ENCODE measurements at regions not wholly inside any gene's neighbourhood (a gene's known extent, or its start where the extent isn't known, plus 50 kb on each side); places are given as distances from the start of the nearest gene placed in this dataset.

DNA sequence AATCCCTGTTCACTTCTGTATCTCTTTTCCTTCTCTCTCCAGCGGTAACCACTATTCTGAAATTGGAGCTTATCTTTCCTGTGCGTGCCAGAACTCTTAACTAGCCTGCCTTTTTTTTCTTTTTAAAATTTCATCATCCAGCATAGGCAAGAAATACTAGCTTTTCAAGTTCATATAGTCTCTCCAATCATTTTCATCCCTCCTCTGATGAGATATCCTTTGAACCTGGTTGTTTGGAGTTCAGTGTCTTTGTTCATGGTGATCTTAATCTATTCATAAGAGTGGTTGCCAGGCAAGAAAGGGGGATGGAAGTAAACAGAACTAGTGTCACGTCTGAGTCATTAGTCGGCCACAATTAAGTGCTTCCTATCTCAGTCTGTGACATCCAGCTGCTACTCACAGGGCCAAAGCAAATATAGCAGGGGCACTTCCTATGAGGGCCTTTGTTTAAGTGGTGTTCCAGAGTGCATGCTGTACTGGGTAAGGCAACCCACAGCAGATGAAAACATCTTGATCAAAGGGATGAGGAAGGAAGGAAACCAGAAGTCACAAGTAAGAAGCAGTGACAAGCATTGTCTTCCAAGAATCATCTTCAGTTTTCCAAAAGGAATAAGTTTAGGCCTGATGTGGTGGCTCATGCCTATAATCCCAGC, 56.4 kb upstream of the XIAP start:
- TF ChIP-seq, protein P1, sequence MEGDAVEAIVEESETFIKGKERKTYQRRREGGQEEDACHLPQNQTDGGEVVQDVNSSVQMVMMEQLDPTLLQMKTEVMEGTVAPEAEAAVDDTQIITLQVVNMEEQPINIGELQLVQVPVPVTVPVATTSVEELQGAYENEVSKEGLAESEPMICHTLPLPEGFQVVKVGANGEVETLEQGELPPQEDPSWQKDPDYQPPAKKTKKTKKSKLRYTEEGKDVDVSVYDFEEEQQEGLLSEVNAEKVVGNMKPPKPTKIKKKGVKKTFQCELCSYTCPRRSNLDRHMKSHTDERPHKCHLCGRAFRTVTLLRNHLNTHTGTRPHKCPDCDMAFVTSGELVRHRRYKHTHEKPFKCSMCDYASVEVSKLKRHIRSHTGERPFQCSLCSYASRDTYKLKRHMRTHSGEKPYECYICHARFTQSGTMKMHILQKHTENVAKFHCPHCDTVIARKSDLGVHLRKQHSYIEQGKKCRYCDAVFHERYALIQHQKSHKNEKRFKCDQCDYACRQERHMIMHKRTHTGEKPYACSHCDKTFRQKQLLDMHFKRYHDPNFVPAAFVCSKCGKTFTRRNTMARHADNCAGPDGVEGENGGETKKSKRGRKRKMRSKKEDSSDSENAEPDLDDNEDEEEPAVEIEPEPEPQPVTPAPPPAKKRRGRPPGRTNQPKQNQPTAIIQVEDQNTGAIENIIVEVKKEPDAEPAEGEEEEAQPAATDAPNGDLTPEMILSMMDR (IDR thresholded peaks at IDR 0.05; ENCODE audit: borderline replicate concordance, extremely low read depth, low read length, poor library complexity, severe bottlenecking) = no peak
- TF ChIP-seq EZH2 (IDR thresholded peaks at IDR 0.05; ENCODE audit: borderline replicate concordance, low read depth, low read length, severe bottlenecking) = no peak
